ENCODE measurements at regions not wholly inside any gene's neighbourhood (a gene's known extent, or its start where the extent isn't known, plus 50 kb on each side); places are given as distances from the start of the nearest gene placed in this dataset.

DNA sequence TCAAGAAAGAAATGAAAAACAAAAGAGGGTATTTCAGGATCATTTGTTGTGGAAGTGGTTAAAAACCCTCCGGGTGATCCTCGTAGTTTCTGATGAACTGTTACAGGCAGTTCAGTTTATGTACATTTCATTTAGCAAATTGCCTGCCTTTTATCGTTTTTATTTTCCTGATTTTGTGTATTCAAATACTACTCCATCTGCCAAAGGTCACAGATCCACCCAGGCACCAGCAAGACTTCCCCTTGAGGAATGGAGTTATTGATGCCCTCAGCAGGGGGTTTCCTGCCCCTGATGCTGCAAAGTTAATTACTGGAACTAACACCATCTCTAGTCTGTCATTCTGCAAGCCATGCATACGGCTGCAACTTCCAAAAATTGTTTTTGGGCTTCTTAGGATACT, 641.9 kb downstream of the SLC4A3 start (continued):
- TF ChIP-seq ZHX2 (IDR thresholded peaks at IDR 0.05; ENCODE audit: low read depth), result no peak
- no peak for TF ChIP-seq ZHX2 (CRISPR knock-in tag; IDR thresholded peaks at IDR 0.05; ENCODE audit: borderline replicate concordance)
- no peak for TF ChIP-seq FOSL2 (CRISPR knock-in tag; IDR thresholded peaks at IDR 0.05)
- TF ChIP-seq ZNF354B (CRISPR knock-in tag; IDR thresholded peaks at IDR 0.05), result no peak
- no peak for TF ChIP-seq CAMTA2 (CRISPR knock-in tag; IDR thresholded peaks at IDR 0.05; ENCODE audit: borderline replicate concordance)

DNA sequence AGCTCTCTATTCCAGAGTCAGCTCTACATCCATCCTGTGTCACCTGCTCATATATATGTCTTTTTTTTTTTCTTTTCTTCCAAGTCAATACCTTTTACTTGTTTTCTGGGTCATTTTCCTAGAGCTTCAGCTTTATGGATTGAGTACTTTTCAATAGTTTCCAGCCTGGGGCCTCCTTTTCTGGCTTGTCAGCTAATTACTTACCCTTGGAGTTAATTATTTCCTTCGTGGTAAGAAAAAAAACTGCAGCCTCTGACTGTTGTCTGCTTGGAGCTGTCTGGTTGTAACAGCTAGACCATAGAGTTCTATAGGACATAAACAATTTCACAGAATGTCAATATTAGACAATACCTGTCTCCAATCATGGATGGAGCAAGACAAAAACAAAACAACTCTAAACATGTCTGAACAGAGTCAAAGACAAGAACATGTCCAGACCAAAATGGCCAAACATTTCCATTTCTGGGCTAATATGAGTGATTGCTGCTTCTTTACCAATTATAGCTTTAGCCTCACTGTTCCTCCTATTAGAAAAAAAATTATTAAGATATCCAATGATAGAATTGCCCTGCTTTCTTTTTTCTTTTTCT, 643.1 kb downstream of the SLC4A3 start:
- Histone ChIP-seq H3K79me2 (ENCODE audit: insufficient read depth, low read length) (no peaks in the 10 kb centered on the region), H3K27me3 (ENCODE audit: control insufficient read depth in 1 of 2, insufficient read depth in 2 of 2, low read length in 2 of 2) (no peaks in the 10 kb centered on the region), H4K20me1 (ENCODE audit: insufficient read depth, low read length) (no peaks in the 10 kb centered on the region), H3K36me3 (replicated peaks in 1 of 2; ENCODE audit: control insufficient read depth in 1 of 2, insufficient read depth in 2 of 2, low read length in 2 of 2) (no peaks in the 10 kb centered on the region), H3K4me3 (replicated peaks in 1 of 3; ENCODE audit: insufficient read depth in 1 of 3, low read depth in 2 of 3, low read length in 3 of 3) (no peak overlapping the region), H2AFZ (ENCODE audit: low read length) (no peak overlapping the region), H3K9me3 (ENCODE audit: low read length) (no peaks in the 10 kb centered on the region), H3K4me2 (ENCODE audit: low read depth, low read length) (no peak overlapping the region), H3K4me1 (ENCODE audit: insufficient read depth, low read length) (no peaks in the 10 kb centered on the region), H3K9ac (ENCODE audit: insufficient read depth, low read depth, low read length) (no peak overlapping the region), H3K27ac (ENCODE audit: extremely low read length, insufficient read depth, low read length) (no peak overlapping the region)
- WGBS (ENCODE audit: low lambda C conversion rate), result 0% methylated on average over 1 of the region's 1 CpG
- in situ Hi-C loops (cut with HindIII; ENCODE audit: extremely low pct_ligation_motif_present, low pct_unique_long_range_greater_than_20kb), result no loop called here
- BruUV-seq (replicated peaks), result no TSS peak
- ATAC-seq, result no peak
- POLR2A ChIA-PET, result no interaction called here
- FAIRE-seq, result no peak
- intact Hi-C loops (cut with micrococcal nuclease; ENCODE audit: unreplicated experiment), result no loop called here
- no peak for TF ChIP-seq GATAD1 (CRISPR knock-in tag; IDR thresholded peaks at IDR 0.05)
- 0 out of 2 replicates have a peak, but pooled peaks have one; percentile 3 for TF ChIP-seq MAFF (IDR thresholded peaks at IDR 0.05; ENCODE audit: low read depth, low read length)
- peak in 1 of 2 experiments; percentile 21; a peak in 1 of 4 replicates for TF ChIP-seq MAFK (conservative IDR thresholded peaks at IDR 0.05 in 1 of 2, IDR thresholded peaks at IDR 0.05 in 1 of 2; ENCODE audit: low read length in 2 of 2)
- CTCF ChIA-PET (ENCODE audit: low intra/inter-chr PET ratio, low total read pairs), result no interaction called here
- no peak for DNase-seq (ENCODE audit: low spot score)
